Thyroid gland (tissue), 4 donors: ENCODE measurements at regions not wholly inside any gene's neighbourhood (a gene's known extent, or its start where the extent isn't known, plus 50 kb on each side); places are given as distances from the start of the nearest gene placed in this dataset.
A peak's percentile ranks its signal among the peaks of the same experiment; 100 is the strongest.
"Not testable (repeated sequence)": the region's sequence is repeated elsewhere in the genome, so short reads cannot be mapped to it uniquely, and the experiment has no call there.

Experiments
- DNase-seq, 2 donors: peaks; one replicate each; pipeline ENCODE4 v3.0.0-alpha.2; 2019
- H3K27ac ChIP-seq, 3 donors: fragments of 200-600 bp; sonication (generic); 1 replicate in 2 of 3; 2 replicates in 1 of 3; pipeline ENCODE4 v1.5.1; 2016 to 2019; ENCODE audit warnings: mild to moderate bottlenecking in 1 of 3, moderate library complexity in 1 of 3
- H3K27me3 ChIP-seq: fragments of 200-600 bp; sonication (generic); one replicate; pipeline ENCODE4 v1.5.1; 2019
- H3K36me3 ChIP-seq, 2 donors: fragments of 200-600 bp; sonication (generic); one replicate each; pipeline ENCODE4 v1.5.1; 2016 to 2019
- H3K4me1 ChIP-seq, 2 donors: fragments of 200-600 bp; sonication (generic); one replicate each; pipeline ENCODE4 v1.5.1; 2017 to 2019
- H3K4me3 ChIP-seq, 3 donors: fragments of 200-600 bp; sonication (generic); replicated peaks in 1 of 3; 1 replicate in 2 of 3; 2 replicates in 1 of 3; pipeline ENCODE4 v1.5.1; 2016; ENCODE audit warnings: mild to moderate bottlenecking in 1 of 3
- H3K9me3 ChIP-seq: fragments of 200-600 bp; sonication (generic); one replicate; pipeline ENCODE4 v1.5.1; 2017
- POLR2A ChIP-seq, 2 donors: fragments of 450-650 bp; IDR thresholded peaks; one replicate each; pipeline ENCODE4 v1.6.1; 2017; ENCODE audit warnings: antibody characterized with exemption in 2 of 2, mild to moderate bottlenecking in 2 of 2, moderate library complexity in 1 of 2
- WGBS, 2 donors: methylation state at CpG; one replicate each; pipeline ENCODE4 v1.1.5; 2017; 5-methylcytosine and 5-hydroxymethylcytosine counted together
- intact Hi-C: fragments of 100-400 bp; cut with DNase I; formaldehyde crosslinking; loops from one replicate; pipeline ENCODE4 v1.15.1; 2023
- TF ChIP-seq, protein P1 (sequence below), 6 experiments: fragments of 200-600 bp in 3 of 6; fragments of 450-650 bp in 3 of 6; sonication (generic) in 3 of 6; IDR thresholded peaks; one replicate each; pipeline ENCODE4 v1.5.1; 2016 to 2019; ENCODE audit warnings: antibody characterized with exemption in 6 of 6, mild to moderate bottlenecking in 2 of 6, inconsistent platforms in 1 of 6, moderate library complexity in 1 of 6

GRCh38 chr5:45779874-45780671, 83.9 kb upstream of the HCN1 start:
- no peaks in the 10 kb centered on the region for H3K9me3 ChIP-seq
- no peaks in the 10 kb centered on the region for H3K4me1 ChIP-seq
- intact Hi-C loops = no loop called here
- no peak overlapping the region for H3K4me3 ChIP-seq
- H3K27me3 ChIP-seq = no peaks in the 10 kb centered on the region
- 65% methylated on average over 3 of the region's 3 CpGs for WGBS, 2 donors
- no peak overlapping the region for H3K27ac ChIP-seq
- no peaks in the 10 kb centered on the region for H3K36me3 ChIP-seq
- no peak for TF ChIP-seq POLR2A (IDR thresholded peaks at IDR 0.05)
- TF ChIP-seq, protein P1, sequence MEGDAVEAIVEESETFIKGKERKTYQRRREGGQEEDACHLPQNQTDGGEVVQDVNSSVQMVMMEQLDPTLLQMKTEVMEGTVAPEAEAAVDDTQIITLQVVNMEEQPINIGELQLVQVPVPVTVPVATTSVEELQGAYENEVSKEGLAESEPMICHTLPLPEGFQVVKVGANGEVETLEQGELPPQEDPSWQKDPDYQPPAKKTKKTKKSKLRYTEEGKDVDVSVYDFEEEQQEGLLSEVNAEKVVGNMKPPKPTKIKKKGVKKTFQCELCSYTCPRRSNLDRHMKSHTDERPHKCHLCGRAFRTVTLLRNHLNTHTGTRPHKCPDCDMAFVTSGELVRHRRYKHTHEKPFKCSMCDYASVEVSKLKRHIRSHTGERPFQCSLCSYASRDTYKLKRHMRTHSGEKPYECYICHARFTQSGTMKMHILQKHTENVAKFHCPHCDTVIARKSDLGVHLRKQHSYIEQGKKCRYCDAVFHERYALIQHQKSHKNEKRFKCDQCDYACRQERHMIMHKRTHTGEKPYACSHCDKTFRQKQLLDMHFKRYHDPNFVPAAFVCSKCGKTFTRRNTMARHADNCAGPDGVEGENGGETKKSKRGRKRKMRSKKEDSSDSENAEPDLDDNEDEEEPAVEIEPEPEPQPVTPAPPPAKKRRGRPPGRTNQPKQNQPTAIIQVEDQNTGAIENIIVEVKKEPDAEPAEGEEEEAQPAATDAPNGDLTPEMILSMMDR (IDR thresholded peaks at IDR 0.05) = no peak
- no peak for DNase-seq

DNA sequence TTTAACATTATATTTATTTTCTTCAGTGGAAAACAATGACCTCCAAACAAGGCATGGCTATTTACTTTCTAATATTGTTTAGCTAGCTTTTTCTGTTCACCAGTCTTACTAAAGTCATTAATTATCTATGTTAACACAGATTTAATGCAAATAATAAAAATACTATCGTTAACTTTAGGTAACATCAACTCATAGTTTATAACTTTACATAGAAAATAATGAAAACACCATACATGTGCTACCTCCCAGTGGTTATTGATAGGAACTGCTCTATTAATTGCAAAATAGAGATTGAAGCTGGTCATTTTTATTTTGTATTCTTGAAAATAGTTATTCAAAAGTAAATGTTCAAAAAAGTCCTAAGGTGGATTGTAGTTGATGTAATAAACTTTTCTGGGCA, 78.3 kb upstream of the HCN1 start:
- intact Hi-C loops = no loop called here
- TF ChIP-seq, protein P1 (IDR thresholded peaks at IDR 0.05) = peak in 1 of 6 experiments; percentile 22
- TF ChIP-seq POLR2A (IDR thresholded peaks at IDR 0.05) = no peak
- DNase-seq = no peak
- H3K4me1 ChIP-seq = no peaks in the 10 kb centered on the region
- no peak overlapping the region for H3K4me3 ChIP-seq
- H3K36me3 ChIP-seq = no peaks in the 10 kb centered on the region
- no peak overlapping the region for H3K27ac ChIP-seq
- no peaks in the 10 kb centered on the region for H3K27me3 ChIP-seq
- 50 to 56% methylated on average over 1 of the region's 1 CpG for WGBS, 2 donors
- no peaks in the 10 kb centered on the region for H3K9me3 ChIP-seq

- H3K9me3 ChIP-seq = no peaks in the 10 kb centered on the region
- no peak overlapping the region for H3K4me3 ChIP-seq
- H3K36me3 ChIP-seq = no peaks in the 10 kb centered on the region
- no peak overlapping the region for H3K27ac ChIP-seq
- DNase-seq = no peak
- no peak for TF ChIP-seq POLR2A (IDR thresholded peaks at IDR 0.05)
- TF ChIP-seq, protein P1 (IDR thresholded peaks at IDR 0.05) = no peak
- intact Hi-C loops = no loop called here
- no peaks in the 10 kb centered on the region for H3K4me1 ChIP-seq
- H3K27me3 ChIP-seq = no peaks in the 10 kb centered on the region
- 82 to 84% methylated on average over 3 of the region's 3 CpGs for WGBS, 2 donors
These were observed 76.2 kb upstream of the HCN1 start for GRCh38 chr5:45772402-45772801.

DNA sequence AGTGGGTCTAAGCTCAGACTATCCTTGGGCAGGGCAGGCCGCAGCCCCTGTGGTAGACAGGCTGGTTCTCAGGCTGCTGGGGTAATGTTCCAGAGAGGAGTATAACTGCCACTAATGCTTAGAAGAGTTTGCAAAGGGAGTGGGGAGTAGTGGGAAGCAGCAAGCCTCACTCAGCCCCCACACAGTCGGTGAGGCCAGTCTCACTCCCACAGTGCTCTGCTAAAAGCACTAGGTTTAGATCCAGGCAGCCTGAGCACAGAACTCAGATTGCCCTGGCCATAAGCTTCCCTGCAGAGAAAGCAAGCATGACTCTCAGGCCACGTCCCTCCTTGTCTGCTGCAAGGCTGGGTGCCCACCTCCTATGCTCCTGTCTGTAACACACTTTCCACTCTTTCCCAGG, 69.4 kb upstream of the HCN1 start:
- TF ChIP-seq, protein P1 (IDR thresholded peaks at IDR 0.05) = no peak
- TF ChIP-seq POLR2A (IDR thresholded peaks at IDR 0.05) = no peak
- no peaks in the 10 kb centered on the region for H3K9me3 ChIP-seq
- H3K4me1 ChIP-seq = no peaks in the 10 kb centered on the region
- no peaks in the 10 kb centered on the region for H3K36me3 ChIP-seq
- no peak for DNase-seq
- no peak overlapping the region for H3K27ac ChIP-seq
- no peak overlapping the region for H3K4me3 ChIP-seq
- intact Hi-C loops = no loop called here
- WGBS, 2 donors = 63 to 71% methylated on average over 3 of the region's 3 CpGs
- H3K27me3 ChIP-seq = no peaks in the 10 kb centered on the region

- Histone ChIP-seq H3K4me1 (no peaks in the 10 kb centered on the region), H3K36me3 (no peaks in the 10 kb centered on the region), H3K27ac (no peak overlapping the region), H3K4me3 (no peak overlapping the region), H3K27me3 (no peaks in the 10 kb centered on the region), H3K9me3 (no peaks in the 10 kb centered on the region)
- no peak for TF ChIP-seq POLR2A (IDR thresholded peaks at IDR 0.05)
- TF ChIP-seq, protein P1 (IDR thresholded peaks at IDR 0.05) = no peak
- no peak for DNase-seq
- 94 to 96% methylated on average over 3 of the region's 3 CpGs for WGBS, 2 donors
- intact Hi-C loops = no loop called here
These were observed 54.4 kb upstream of the HCN1 start for GRCh38 chr5:45750574-45750973.

DNA sequence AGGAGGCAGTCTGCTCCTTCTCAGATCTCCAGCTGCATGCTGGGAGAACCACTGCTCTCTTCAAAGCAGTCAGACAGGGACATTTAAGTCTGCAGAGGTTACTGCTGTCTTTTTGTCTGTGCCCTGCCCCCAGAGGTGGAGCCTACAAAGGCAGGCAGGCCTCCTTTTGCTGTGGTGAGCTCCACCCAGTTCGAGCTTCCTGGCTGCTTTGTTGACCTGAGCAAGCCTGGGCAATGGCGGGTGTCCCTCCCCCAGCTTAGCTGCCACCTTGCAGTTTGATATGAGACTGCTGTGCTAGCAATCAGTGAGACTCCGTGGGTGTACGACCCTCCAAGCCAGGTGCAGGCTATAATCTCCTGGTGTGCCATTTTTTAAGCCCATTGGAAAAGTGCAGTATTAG, 52.3 kb upstream of the HCN1 start:
- intact Hi-C loops, DNase-seq, H3K4me1 ChIP-seq, H3K36me3 ChIP-seq, H3K4me3 ChIP-seq, H3K27me3 ChIP-seq, H3K9me3 ChIP-seq, H3K27ac ChIP-seq: not testable (repeated sequence)
- 80 to 89% methylated on average over 1 to 3 of the region's 4 CpGs for WGBS, 2 donors
